ENCODE measurements at regions not wholly inside any gene's neighbourhood (a gene's known extent, or its start where the extent isn't known, plus 50 kb on each side); places are given as distances from the start of the nearest gene placed in this dataset.

DNA sequence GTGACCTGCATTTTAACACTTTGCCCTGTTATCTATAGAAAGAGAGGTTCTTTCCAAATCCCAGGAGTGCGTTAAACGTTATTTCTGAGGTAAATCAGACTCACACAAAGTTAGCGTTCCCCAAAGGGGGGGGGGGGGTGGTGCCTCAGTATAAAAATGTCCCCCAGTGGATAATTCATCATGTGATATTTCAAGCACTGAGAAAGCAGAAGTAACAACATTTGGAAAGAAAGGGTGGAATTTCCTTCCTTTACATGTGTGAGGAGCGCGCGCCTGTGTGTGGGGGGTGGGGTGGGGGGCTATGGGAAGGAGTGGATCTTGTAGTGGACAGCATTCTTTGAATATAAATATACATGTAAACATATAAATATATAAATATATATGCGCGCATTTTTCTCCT lies 630.9 kb downstream of the NYAP2 start:
- no peaks in the 10 kb centered on the region for H3K9me3 ChIP-seq
- no peaks in the 10 kb centered on the region for H3K36me3 ChIP-seq
- no peaks in the 10 kb centered on the region for H3K27me3 ChIP-seq
- DNase-seq, result no peak
- TF ChIP-seq POLR2A (IDR thresholded peaks at IDR 0.05), result no peak
- TF ChIP-seq, protein P1, sequence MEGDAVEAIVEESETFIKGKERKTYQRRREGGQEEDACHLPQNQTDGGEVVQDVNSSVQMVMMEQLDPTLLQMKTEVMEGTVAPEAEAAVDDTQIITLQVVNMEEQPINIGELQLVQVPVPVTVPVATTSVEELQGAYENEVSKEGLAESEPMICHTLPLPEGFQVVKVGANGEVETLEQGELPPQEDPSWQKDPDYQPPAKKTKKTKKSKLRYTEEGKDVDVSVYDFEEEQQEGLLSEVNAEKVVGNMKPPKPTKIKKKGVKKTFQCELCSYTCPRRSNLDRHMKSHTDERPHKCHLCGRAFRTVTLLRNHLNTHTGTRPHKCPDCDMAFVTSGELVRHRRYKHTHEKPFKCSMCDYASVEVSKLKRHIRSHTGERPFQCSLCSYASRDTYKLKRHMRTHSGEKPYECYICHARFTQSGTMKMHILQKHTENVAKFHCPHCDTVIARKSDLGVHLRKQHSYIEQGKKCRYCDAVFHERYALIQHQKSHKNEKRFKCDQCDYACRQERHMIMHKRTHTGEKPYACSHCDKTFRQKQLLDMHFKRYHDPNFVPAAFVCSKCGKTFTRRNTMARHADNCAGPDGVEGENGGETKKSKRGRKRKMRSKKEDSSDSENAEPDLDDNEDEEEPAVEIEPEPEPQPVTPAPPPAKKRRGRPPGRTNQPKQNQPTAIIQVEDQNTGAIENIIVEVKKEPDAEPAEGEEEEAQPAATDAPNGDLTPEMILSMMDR (IDR thresholded peaks at IDR 0.05), result no peak
- intact Hi-C loops (cut with DNase I), result no loop called here
- peak overlapping the region in 2 of 3 donors; percentile 33 to 55 for H3K27ac ChIP-seq
- 28 to 34% methylated on average over 8 of the region's 8 CpGs for WGBS, 2 donors
- H3K4me3 ChIP-seq (replicated peaks in 1 of 3), result peak overlapping the region in 1 of 3 donors; percentile 32
- H3K4me1 ChIP-seq, result peaks cover 0 to 3% of the 10 kb centered on the region in 2 donors

GRCh38 chr2:226023946-226024345 lies 624.4 kb downstream of the NYAP2 start:
- Histone ChIP-seq H3K4me3 (replicated peaks in 1 of 3) (no peak overlapping the region), H3K27ac (no peak overlapping the region), H3K27me3 (no peaks in the 10 kb centered on the region), H3K4me1 (no peaks in the 10 kb centered on the region), H3K36me3 (no peaks in the 10 kb centered on the region), H3K9me3 (no peaks in the 10 kb centered on the region)
- TF ChIP-seq, protein P1 (IDR thresholded peaks at IDR 0.05), result no peak
- TF ChIP-seq POLR2A (IDR thresholded peaks at IDR 0.05), result no peak
- intact Hi-C loops (cut with DNase I), result no loop called here
- no peak for DNase-seq

GRCh38 chr2:226023383-226023782 lies 623.9 kb downstream of the NYAP2 start:
- H3K27me3 ChIP-seq, result no peaks in the 10 kb centered on the region
- 68% methylated on average over 5 of the region's 5 CpGs for WGBS, 2 donors
- no peak overlapping the region for H3K27ac ChIP-seq
- H3K9me3 ChIP-seq, result no peaks in the 10 kb centered on the region
- no peaks in the 10 kb centered on the region for H3K36me3 ChIP-seq
- no peaks in the 10 kb centered on the region for H3K4me1 ChIP-seq
- TF ChIP-seq, protein P1 (IDR thresholded peaks at IDR 0.05), result no peak
- no peak for TF ChIP-seq POLR2A (IDR thresholded peaks at IDR 0.05)
- DNase-seq, result no peak
- H3K4me3 ChIP-seq (replicated peaks in 1 of 3), result no peak overlapping the region
- intact Hi-C loops (cut with DNase I), result no loop called here

DNA sequence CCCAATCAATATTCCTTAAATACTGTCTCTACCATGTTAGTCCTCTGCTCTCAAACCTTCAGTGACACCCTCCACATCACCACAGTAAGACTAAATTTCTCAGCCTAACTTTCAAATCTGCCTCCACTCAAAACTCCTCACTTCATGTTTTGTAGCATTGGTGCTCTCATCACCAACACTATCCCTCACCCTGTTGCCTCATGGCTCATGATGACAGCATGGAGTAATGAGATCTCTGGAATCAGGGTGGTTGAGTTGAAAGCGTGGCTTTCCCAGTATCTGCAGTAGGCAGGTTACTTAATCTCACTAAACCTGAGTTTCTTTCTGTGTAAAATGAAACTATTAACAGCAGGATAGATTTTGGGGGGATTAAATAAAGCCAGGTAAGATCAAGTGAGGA lies 621.4 kb downstream of the NYAP2 start:
- intact Hi-C loops (cut with DNase I), result no loop called here
- Histone ChIP-seq H3K9me3 (no peaks in the 10 kb centered on the region), H3K27ac (no peak overlapping the region), H3K4me3 (replicated peaks in 1 of 3) (no peak overlapping the region), H3K4me1 (no peaks in the 10 kb centered on the region), H3K36me3 (no peaks in the 10 kb centered on the region), H3K27me3 (no peaks in the 10 kb centered on the region)
- WGBS, 2 donors, result 94 to 100% methylated on average over 1 of the region's 1 CpG
- no peak for DNase-seq
- TF ChIP-seq, protein P1 (IDR thresholded peaks at IDR 0.05), result no peak
- TF ChIP-seq POLR2A (IDR thresholded peaks at IDR 0.05), result no peak

GRCh38 chr2:226020176-226020575 lies 620.7 kb downstream of the NYAP2 start:
- H3K9me3 ChIP-seq, result no peaks in the 10 kb centered on the region
- intact Hi-C loops (cut with DNase I), result no loop called here

More at GRCh38 chr2:226020176-226020575, 620.7 kb downstream of the NYAP2 start:
- Histone ChIP-seq H3K27ac (no peak overlapping the region), H3K4me1 (no peaks in the 10 kb centered on the region), H3K4me3 (replicated peaks in 1 of 3) (no peak overlapping the region), H3K27me3 (no peaks in the 10 kb centered on the region), H3K36me3 (no peaks in the 10 kb centered on the region)
- TF ChIP-seq, protein P1 (IDR thresholded peaks at IDR 0.05), result no peak
- TF ChIP-seq POLR2A (IDR thresholded peaks at IDR 0.05), result no peak
- no peak for DNase-seq
